HL-60/S4 (cell line): ENCODE measurements at regions not wholly inside any gene's neighbourhood (a gene's known extent, or its start where the extent isn't known, plus 50 kb on each side); places are given as distances from the start of the nearest gene placed in this dataset.

ENCODE experiments used
- in situ Hi-C: fragments of 300-500 bp; cut with MboI; formaldehyde crosslinking; loops from 2 replicates; pipeline ENCODE4 v1.14.3; 2022; ENCODE audit warnings: low sequenced_read_pairs

DNA sequence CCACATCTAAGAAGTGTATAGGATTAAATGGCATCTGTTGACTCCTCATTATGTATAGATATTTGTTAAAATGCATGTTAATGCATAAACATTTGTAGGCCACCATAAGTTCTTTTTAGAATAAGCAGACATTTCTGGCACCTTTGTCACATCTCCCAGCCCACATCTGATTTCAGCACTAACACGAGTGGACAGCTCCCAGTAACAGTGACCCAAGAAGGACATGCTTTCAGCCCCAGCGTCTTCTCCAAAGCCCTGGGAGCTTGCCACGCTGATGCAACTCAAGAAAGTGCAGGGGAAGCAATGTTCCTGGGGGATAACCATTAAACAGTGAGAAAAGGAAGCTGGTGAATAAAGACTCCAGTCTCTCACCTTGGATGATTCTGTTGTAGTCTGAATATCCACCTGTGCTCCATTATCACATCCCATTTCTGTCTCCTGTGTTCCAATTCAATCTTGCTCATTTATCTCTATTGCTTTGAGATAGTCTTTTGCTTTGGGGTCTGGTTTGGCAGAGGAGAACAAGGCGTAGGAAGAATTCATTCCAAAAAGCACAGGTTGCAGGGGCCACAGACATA, 182.6 kb upstream of the THSD7B start:
- in situ Hi-C loops, result no loop called here

GRCh38 chr2:136572335-136572734, 193.0 kb upstream of the THSD7B start:
- in situ Hi-C loops, result no loop called here

DNA sequence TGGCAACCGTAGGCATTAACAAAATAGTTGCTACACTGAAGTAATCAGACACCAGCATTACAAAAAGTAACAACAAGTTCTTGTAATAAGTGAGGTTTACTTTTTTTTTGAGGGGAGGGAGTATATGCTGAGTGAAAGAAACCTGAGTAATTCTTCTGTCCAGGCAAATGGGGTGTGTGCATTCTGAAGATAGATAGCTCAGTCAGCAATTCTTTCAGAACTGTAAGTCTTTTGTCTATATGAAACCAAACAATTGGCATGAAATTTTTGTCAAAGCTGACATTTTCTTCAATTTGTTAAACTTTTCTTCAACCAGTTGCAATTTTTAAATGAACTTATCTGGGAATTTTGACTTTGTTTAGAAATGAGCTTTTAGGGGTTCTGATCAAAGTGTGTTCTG, 208.1 kb upstream of the THSD7B start:
- in situ Hi-C loops, result no loop called here

- in situ Hi-C loops, result no loop called here
These were observed 215.2 kb upstream of the THSD7B start for GRCh38 chr2:136550181-136550580.

GRCh38 chr2:136539355-136539754, 226.0 kb upstream of the THSD7B start:
- in situ Hi-C loops, result no loop called here

DNA sequence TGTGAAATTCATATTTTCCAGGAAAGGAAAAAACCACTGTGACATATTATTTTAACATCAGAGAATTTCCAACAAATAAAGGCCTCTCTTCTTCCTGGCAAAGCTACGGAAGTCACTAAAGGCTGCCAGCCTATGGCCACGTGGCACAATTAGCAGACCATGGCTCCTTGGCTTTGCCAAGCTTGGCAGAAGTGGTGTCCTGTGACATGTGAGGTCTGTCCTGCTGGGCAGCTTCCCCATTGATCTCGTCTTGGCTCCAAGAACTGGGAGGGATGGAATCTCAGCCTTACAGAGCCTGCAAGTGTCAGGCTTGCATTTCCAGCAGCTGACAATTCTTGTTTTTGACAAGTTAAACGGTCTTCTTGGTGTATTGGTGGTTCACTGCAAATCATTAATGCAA, 226.9 kb upstream of the THSD7B start:
- in situ Hi-C loops, result no loop called here

- in situ Hi-C loops, result no loop called here
These were observed 230.5 kb upstream of the THSD7B start for GRCh38 chr2:136534811-136535210.

GRCh38 chr2:136532171-136532570, 233.2 kb upstream of the THSD7B start:
- in situ Hi-C loops, result no loop called here

- in situ Hi-C loops, result no loop called here
These were observed 233.6 kb upstream of the THSD7B start for GRCh38 chr2:136531731-136532130.

- in situ Hi-C loops, result no loop called here
These were observed 235.2 kb upstream of the THSD7B start for GRCh38 chr2:136530146-136530545.

GRCh38 chr2:136527560-136527959, 237.8 kb upstream of the THSD7B start:
- in situ Hi-C loops, result no loop called here

DNA sequence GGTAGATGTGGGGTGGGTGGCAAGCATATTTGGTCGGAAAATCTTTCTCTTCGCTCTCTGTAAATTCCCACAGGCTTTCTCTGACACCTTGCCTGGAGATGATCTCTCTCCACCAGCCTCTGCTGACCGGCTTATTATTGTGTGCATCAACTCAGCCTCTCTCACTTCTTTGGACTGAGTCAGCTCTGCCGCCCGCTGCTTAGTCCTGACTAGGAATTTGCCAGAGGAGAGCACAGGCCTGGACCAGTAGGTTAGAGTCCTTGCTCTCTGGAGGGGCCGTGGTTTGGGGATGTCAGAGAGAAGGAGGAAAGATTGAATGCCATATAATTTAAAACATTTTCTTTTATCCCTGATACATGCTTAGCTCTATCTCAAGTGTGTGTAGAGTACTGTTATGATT, 242.6 kb upstream of the THSD7B start:
- in situ Hi-C loops, result no loop called here

- in situ Hi-C loops, result no loop called here
These were observed 247.6 kb upstream of the THSD7B start for GRCh38 chr2:136517716-136518115.

DNA sequence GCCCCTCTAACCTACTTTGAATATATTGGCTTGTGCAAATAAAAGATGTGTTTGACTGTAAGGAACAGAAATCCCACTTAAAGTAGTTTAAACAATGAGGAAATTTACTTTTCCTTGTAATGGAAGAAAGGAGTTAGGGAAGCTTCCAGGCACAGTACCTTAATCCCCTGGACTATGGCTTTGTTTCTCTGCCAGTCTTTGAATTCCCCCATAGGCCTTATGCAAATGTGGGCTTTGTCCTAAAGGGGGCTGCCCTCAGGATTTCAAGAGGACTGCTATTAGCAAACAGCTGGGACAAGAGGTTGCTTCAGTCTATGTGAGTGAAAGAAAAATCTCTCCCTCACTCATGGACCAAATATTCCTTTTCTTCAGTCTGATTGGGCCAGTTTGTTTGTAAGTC, 255.1 kb upstream of the THSD7B start:
- in situ Hi-C loops, result no loop called here

DNA sequence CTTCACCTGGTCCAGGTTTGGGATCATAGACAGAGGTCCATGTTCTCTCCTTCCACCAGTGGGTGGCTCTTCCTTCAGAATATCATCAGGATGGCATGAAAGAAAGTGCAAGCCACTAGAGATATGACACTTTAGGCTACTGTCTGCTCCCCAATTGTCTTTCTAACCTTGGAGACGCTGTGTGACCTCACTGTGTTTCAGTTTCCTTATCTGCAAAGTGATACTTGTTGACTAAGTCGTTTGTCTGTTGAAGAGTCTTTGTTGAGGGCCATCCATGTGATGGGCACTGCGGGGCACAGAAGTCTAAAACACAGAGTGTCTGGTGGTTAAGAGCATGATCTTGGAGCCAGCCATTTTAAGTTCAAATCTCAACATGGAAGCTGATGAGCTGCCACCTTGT, 259.9 kb upstream of the THSD7B start:
- in situ Hi-C loops, result no loop called here

DNA sequence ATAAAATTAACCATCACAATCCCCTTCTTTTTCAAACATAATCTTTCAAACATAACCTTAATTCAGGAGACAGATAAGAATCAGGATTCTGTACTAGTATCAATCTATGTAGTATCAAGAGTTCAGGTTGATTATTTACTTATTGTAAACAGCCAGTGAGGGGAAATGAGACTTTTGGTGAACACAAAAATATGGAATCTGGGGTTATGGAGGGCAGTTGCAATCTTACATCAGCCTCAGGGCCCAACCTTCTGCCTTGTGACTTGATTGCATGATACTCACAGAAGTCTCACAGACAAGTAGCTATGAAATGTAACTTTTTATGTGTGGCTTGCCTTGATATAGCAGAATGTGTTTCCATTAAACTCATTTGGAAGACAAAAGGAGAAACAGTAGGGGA, 262.7 kb upstream of the THSD7B start:
- in situ Hi-C loops, result no loop called here

DNA sequence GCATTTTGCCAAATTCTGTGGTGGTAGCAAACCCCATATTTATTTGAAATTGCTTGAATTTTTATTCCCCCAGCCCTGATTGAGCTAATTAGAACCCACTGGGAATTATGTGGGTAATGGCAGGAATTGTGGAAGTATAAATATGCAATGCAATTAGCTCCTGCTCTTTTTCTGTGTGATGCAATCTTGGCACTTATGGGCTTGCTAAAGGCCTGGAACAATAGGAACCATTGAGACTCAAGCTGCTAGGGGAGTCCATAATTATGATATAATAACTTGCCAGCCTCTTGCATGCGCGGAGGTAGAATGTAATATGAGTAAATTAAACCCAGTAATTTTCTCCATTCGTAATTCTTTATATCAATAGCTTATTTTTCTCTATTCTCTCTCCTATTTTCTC, 267.6 kb upstream of the THSD7B start:
- in situ Hi-C loops, result no loop called here

GRCh38 chr2:136496966-136497365, 268.4 kb upstream of the THSD7B start:
- in situ Hi-C loops, result no loop called here

- in situ Hi-C loops, result no loop called here
These were observed 269.7 kb upstream of the THSD7B start for GRCh38 chr2:136495636-136496035.

DNA sequence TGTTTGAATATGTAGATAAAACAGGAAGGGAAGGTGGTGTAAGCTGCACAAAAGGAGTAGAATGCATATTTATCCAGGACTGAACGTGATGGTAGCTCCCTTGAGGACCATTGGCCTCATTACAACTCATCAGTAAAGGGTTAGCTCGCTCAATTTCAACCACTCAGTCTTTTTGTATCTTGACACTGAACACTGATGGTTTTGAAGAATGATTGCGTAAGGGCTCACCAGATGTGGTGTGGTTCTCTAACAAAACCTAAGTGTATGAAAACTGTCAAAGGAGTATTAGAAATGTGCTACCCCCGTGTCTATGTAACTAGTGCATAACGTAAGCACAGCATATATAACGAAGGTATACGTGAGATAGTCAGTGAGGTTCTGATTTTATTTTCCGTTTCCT, 272.4 kb upstream of the THSD7B start:
- in situ Hi-C loops, result no loop called here

DNA sequence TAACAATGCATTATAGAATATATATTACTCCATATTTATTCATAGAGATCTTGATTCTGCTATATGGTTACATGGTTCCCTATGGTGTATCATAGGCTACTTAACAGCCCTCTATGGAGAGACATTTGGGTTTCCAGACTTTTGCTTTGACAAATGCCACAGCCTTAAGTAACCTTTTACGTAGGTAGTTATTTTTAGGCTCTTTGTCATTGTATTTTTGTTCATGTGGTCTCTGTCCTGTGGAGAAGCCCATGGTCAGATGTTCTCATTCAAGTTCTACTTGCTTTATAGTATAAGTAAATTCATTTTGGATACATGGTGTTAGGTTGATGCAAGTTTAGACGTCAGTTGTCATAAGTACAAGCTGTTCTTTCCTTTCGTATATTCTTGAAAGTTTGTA, 275.2 kb upstream of the THSD7B start:
- in situ Hi-C loops, result no loop called here

GRCh38 chr2:136487421-136487820, 277.9 kb upstream of the THSD7B start:
- in situ Hi-C loops, result no loop called here

DNA sequence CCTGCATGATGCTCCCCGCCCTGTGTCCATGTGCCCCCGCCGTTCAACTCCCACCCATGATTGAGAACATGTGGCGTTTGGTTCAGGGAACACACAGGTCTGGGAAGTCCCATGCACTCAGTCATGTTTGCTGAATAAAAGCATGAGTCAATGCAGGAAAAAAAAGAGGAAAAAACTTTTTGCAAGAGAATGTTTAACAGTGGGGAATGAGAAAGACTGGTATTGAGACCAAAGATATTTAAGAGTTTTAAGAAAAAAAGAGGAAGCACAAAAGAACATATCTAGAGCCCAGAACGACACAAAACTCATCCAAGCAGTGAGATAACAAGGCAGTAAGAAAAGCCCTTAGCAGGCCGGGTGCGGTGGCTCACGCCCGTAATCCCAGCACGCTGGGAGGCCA, 279.2 kb upstream of the THSD7B start:
- in situ Hi-C loops, result no loop called here

GRCh38 chr2:136482966-136483365, 282.4 kb upstream of the THSD7B start:
- in situ Hi-C loops, result no loop called here
